Pancreas (tissue), 10 donors: ENCODE measurements at regions not wholly inside any gene's neighbourhood (a gene's known extent, or its start where the extent isn't known, plus 50 kb on each side); places are given as distances from the start of the nearest gene placed in this dataset.
A peak's percentile ranks its signal among the peaks of the same experiment; 100 is the strongest.

ENCODE experiments used
- ATAC-seq, 4 donors: fragments of 200-7000 bp; cut with Tn5 transposase; one replicate each; pipeline versions ENCODE4 v1.8.0 to v1.9.1; 2020; ENCODE audit warnings: mild to moderate bottlenecking in 4 of 4, moderate library complexity in 4 of 4
- DNase-seq, 6 donors: peaks; one replicate each; pipeline ENCODE4 v3.0.0-alpha.2; 2020
- FAIRE-seq: peaks from 2 replicates; lab custom pipeline; 2012; peaks lifted over from hg19 to GRCh38; lab: Jason Lieb, UNC
- H3K27ac ChIP-seq, 4 donors: fragments of 200-600 bp; sonication (generic); 1 replicate in 3 of 4; 2 replicates in 1 of 4; pipeline versions ENCODE4 v1.5.0 to v1.8.0; 2020
- H3K27me3 ChIP-seq, 4 donors: fragments of 200-600 bp; one replicate each; pipeline ENCODE4 v1.8.0; 2021
- H3K36me3 ChIP-seq, 3 donors: fragments of 200-600 bp; sonication (generic) in 1 of 3; one replicate each; pipeline versions ENCODE4 v1.5.0 to v1.8.0; 2020 to 2021
- H3K4me1 ChIP-seq, 3 donors: fragments of 200-600 bp; one replicate each; pipeline ENCODE4 v1.8.0; 2021
- H3K4me3 ChIP-seq, 4 donors: fragments of 200-600 bp; sonication (generic) in 2 of 4; one replicate each; pipeline versions ENCODE4 v1.5.0 to v1.8.0; 2020 to 2021
- H3K9me3 ChIP-seq, 4 donors: fragments of 200-600 bp; one replicate each; pipeline ENCODE4 v1.8.0; 2021
- WGBS, 2 donors: extraction: QIAGEN DNeasy Blood & Tissue Kit; methylation state at CpG; one replicate each; pipeline ENCODE4 v1.1.7; 2013; 5-methylcytosine and 5-hydroxymethylcytosine counted together
- intact Hi-C, 3 donors: fragments of 100-400 bp; cut with DNase I; formaldehyde crosslinking; loops; one replicate each; pipeline versions ENCODE4 v1.11.1 to v1.14.2; 2022
- TF ChIP-seq, protein P1 (sequence below), 4 donors: fragments of 200-600 bp; sonication (generic) in 3 of 4; IDR thresholded peaks; one replicate each; pipeline versions ENCODE4 v1.5.0 to v1.8.0; 2021; ENCODE audit warnings: antibody characterized with exemption in 4 of 4
- donor health status: healthy with polysubstance abuse.
- donor health status: DM: no; HTN: no; CAD: no; lungs with moderate emphysema.
- donor health status: DM: no; HTN: no; CAD: no.
- donor health status: control.
- donor health status: control.
- donor health status: Bipolar disorder and iron deficiency.
- donor health status: DM: yes; HTN: yes; CAD: no.
- donor health status: DM: no; HTN: no; CAD: no.
- donor health status: DM: no; HTN: no; CAD: no.
- donor health status: DM: yes; HTN: yes; CAD: no.

DNA sequence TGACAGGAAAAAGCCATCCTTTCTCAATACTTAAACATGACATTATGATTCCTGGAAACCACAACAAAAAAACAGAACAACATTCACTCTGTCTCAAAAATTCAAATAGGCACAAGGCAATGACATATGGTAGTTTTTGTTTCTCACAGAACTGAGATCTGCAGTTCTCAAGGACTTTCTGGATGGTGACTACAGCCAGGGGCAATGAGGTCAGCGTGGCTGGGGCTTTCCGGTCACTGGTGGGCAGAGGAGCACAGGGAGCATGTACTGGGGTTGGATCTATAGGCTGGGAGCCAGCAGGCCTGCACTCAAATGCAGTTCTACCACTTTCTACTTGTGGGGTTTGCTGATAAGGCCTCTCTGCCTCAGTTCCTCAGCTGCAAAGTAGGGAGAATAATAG, 72.0 kb downstream of the CTAGE1 start:
- no peak for FAIRE-seq

DNA sequence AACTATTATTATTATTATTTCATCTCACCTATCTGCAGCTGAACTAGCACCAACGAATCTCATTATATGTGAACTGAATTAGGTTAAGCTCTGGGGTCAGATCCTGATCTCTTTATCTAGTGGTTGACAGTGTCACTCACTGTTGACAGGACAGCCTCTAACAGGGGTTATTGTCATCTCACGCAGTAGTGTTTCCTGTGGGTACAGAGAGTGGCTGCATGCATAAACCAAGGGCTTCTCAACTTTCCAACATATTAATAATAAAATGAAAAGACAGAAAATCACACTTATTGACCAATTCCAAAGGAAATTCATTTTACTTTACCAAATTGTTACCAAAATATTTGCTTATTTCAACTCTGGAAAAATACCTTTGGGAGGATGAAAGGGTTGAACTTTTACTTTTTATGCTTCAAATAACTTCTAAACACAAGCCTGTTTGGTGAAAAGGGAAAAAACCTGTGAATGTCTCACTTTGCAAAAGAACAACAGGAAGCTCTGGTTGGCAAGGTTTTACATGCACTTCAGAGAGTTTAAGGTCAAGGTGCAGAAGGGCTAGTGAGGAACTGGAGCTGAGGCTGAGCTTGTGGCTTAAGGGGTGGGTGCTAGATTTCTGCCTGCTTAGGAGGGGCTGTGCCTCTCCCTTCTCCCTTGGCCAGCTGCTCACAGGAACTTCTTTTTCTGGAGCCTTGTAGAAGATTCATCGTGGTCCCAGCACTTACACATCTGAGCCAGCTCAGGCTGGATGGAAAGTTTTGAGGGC, 72.6 kb downstream of the CTAGE1 start:
- DNase-seq, result no peak
- 64 to 71% methylated on average over 3 of the region's 3 CpGs for WGBS, 2 donors
- FAIRE-seq, result no peak
- no peaks in the 10 kb centered on the region for H3K27me3 ChIP-seq
- intact Hi-C loops, result loop anchor here in 1 of 3 donors (10.0 kb wide), 1 partner anchor 170 kb away; no protein-coding TSS in a partner anchor
- peak overlapping the region in 2 of 4 donors; percentile 57 to 68 for H3K27ac ChIP-seq
- H3K4me3 ChIP-seq, result no peak overlapping the region
- TF ChIP-seq, protein P1, sequence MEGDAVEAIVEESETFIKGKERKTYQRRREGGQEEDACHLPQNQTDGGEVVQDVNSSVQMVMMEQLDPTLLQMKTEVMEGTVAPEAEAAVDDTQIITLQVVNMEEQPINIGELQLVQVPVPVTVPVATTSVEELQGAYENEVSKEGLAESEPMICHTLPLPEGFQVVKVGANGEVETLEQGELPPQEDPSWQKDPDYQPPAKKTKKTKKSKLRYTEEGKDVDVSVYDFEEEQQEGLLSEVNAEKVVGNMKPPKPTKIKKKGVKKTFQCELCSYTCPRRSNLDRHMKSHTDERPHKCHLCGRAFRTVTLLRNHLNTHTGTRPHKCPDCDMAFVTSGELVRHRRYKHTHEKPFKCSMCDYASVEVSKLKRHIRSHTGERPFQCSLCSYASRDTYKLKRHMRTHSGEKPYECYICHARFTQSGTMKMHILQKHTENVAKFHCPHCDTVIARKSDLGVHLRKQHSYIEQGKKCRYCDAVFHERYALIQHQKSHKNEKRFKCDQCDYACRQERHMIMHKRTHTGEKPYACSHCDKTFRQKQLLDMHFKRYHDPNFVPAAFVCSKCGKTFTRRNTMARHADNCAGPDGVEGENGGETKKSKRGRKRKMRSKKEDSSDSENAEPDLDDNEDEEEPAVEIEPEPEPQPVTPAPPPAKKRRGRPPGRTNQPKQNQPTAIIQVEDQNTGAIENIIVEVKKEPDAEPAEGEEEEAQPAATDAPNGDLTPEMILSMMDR (IDR thresholded peaks at IDR 0.05), result no peak
- no peaks in the 10 kb centered on the region for H3K36me3 ChIP-seq
- H3K4me1 ChIP-seq, result peaks cover 7 to 19% (median 9%) of the 10 kb centered on the region in 3 donors
- ATAC-seq, result no peak
- no peaks in the 10 kb centered on the region for H3K9me3 ChIP-seq

More for the DNA sequence above, 72.0 kb downstream of the CTAGE1 start:
- intact Hi-C loops, result loop anchor here in 1 of 3 donors (10.0 kb wide), 1 partner anchor 171 kb away; no protein-coding TSS in a partner anchor
- Histone ChIP-seq H3K36me3 (no peaks in the 10 kb centered on the region), H3K4me3 (no peak overlapping the region), H3K27ac (peak overlapping the region; percentile 52 to 71 (median 62)), H3K9me3 (no peaks in the 10 kb centered on the region), H3K4me1 (peaks cover 7 to 19% (median 9%) of the 10 kb centered on the region in 3 donors), H3K27me3 (no peaks in the 10 kb centered on the region)
- WGBS, 2 donors, result 46 to 55% methylated on average over 2 of the region's 2 CpGs
- TF ChIP-seq, protein P1 (IDR thresholded peaks at IDR 0.05), result no peak
- ATAC-seq (peak in 1 of 4 donors; percentile 9), DNase-seq (no peak)

DNA sequence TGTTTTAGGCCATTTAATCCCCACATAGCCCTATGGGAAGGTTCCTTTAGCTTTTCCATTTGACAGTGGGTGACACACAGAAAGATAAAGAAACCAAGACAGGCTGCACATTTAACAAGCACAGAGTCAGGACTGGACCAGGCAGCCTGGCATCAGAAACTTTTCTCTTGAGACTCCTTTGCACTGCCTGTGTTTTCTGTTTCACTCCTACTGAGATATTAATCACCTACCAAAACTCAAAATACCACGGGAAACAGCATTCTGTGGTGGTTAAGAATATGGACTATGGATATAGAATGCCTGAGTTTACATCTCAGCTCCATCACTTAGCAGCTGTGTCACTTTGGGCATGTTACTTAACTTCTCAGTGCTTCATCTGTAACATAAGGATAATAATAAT, 73.3 kb downstream of the CTAGE1 start:
- no peak for FAIRE-seq
- intact Hi-C loops, result loop anchor here in 1 of 3 donors (10.0 kb wide), 1 partner anchor 170 kb away; no protein-coding TSS in a partner anchor

DNA sequence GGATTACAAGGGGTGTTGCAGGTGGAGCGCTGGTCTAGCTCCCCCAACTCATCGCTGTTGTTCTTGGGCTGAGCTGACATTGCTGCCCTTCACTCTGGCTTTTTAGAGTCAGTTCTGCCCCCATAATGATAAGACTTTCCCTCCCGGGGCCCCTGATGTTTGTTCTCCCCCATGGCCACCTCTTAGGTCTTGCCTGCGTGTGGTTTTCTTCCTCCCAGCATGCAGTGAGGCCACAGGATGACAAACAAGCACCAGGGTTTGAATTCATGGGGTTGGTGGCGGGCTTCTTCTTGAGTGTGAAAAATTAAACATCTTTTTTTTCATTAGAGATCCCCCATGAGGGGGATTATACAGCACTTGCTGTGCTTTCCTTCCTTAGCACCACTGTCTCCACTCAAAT, 74.1 kb downstream of the CTAGE1 start:
- intact Hi-C loops, result loop anchor here in 1 of 3 donors (10.0 kb wide), 1 partner anchor 169 kb away; no protein-coding TSS in a partner anchor
- no peak for ATAC-seq
- H3K36me3 ChIP-seq, result no peaks in the 10 kb centered on the region
- TF ChIP-seq, protein P1 (IDR thresholded peaks at IDR 0.05), result no peak
- H3K9me3 ChIP-seq, result no peaks in the 10 kb centered on the region
- FAIRE-seq, result no peak
- no peak overlapping the region for H3K4me3 ChIP-seq
- no peak for DNase-seq
- H3K4me1 ChIP-seq, result peaks cover 7 to 19% (median 9%) of the 10 kb centered on the region in 3 donors
- no peak overlapping the region for H3K27ac ChIP-seq
- H3K27me3 ChIP-seq, result no peaks in the 10 kb centered on the region
- 84 to 92% methylated on average over 5 of the region's 5 CpGs for WGBS, 2 donors

More for the DNA sequence above, 73.3 kb downstream of the CTAGE1 start:
- no peaks in the 10 kb centered on the region for H3K9me3 ChIP-seq
- no peak overlapping the region for H3K27ac ChIP-seq
- DNase-seq, result no peak
- H3K27me3 ChIP-seq, result no peaks in the 10 kb centered on the region
- 76 to 92% methylated on average over 1 of the region's 1 CpG for WGBS, 2 donors
- H3K36me3 ChIP-seq, result no peaks in the 10 kb centered on the region
- TF ChIP-seq, protein P1 (IDR thresholded peaks at IDR 0.05), result no peak
- H3K4me1 ChIP-seq, result peaks cover 7 to 19% (median 9%) of the 10 kb centered on the region in 3 donors
- no peak for ATAC-seq
- no peak overlapping the region for H3K4me3 ChIP-seq
